Ishikawa (cell line): ENCODE measurements at regions not wholly inside any gene's neighbourhood (a gene's known extent, or its start where the extent isn't known, plus 50 kb on each side); places are given as distances from the start of the nearest gene placed in this dataset.

Source experiments
- CEBPB ChIP-seq: IDR thresholded peaks from 2 replicates; pipeline ENCODE4 v1.6.1; 2012
- CREB1 ChIP-seq: IDR thresholded peaks from 2 replicates; pipeline ENCODE4 v1.6.1; 2012; ENCODE audit warnings: low read depth
- EGR1 ChIP-seq: IDR thresholded peaks from 2 replicates; pipeline ENCODE4 v1.6.1; 2012
- EP300 ChIP-seq: IDR thresholded peaks from 2 replicates; pipeline ENCODE4 v1.6.1; 2012; ENCODE audit warnings: borderline replicate concordance
- FOXM1 ChIP-seq: IDR thresholded peaks from 2 replicates; pipeline ENCODE4 v1.6.1; 2012; ENCODE audit warnings: low read depth, borderline replicate concordance
- NFIC ChIP-seq: IDR thresholded peaks from 2 replicates; pipeline ENCODE4 v1.6.1; 2012
- RAD21 ChIP-seq: IDR thresholded peaks from 2 replicates; pipeline ENCODE4 v1.6.1; 2012; ENCODE audit warnings: low read depth
- TAF1 ChIP-seq: IDR thresholded peaks from 2 replicates; pipeline ENCODE4 v1.6.1; 2012; ENCODE audit warnings: low read depth, mild to moderate bottlenecking
- TCF12 ChIP-seq: IDR thresholded peaks from 2 replicates; pipeline ENCODE4 v1.6.1; 2012; ENCODE audit warnings: low read depth
- TEAD4 ChIP-seq: IDR thresholded peaks from 2 replicates; pipeline ENCODE4 v1.6.1; 2012
- YY1 ChIP-seq: IDR thresholded peaks from 2 replicates; pipeline ENCODE4 v1.6.1; 2012; ENCODE audit warnings: low read depth
- ZBTB7A ChIP-seq: IDR thresholded peaks from 2 replicates; pipeline ENCODE4 v1.6.1; 2012; ENCODE audit warnings: low read depth
- TF ChIP-seq, protein P1 (sequence below): IDR thresholded peaks from 2 replicates; pipeline ENCODE4 v1.6.1; 2012
- TF ChIP-seq, protein P2 (sequence below): IDR thresholded peaks from 2 replicates; pipeline ENCODE4 v1.6.1; 2012; ENCODE audit warnings: low read depth, mild to moderate bottlenecking
- TF ChIP-seq, protein P3 (sequence below): IDR thresholded peaks from 2 replicates; pipeline ENCODE4 v1.6.1; 2012

DNA sequence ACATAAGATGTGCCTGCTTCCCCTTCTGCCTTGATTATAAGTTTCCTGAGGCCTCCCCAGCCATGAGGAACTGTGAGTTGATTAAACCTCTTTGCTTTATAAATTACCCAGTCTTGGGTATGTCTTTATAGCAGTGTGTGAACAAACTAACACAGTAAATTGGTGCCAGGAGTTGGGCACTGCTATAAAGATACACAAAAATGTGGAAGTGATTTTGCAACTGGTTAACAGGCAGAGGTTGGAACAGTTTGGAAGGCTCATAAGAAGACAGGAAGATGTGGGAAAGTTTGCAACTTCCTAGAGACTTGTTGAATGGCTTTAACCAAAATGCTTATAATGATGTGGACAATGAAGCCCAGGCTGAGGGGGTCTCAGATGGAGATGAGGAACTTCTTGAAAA is 264.1 kb downstream of the DACT1 start:
- TF ChIP-seq ZBTB7A (no peak), EGR1 (no peak), TEAD4 (no peak), YY1 (no peak), RAD21 (no peak), TCF12 (no peak), TAF1 (no peak), FOXM1 (no peak), CEBPB (no peak), EP300 (no peak), NFIC (no peak), CREB1 (no peak)
- TF ChIP-seq, protein P1, sequence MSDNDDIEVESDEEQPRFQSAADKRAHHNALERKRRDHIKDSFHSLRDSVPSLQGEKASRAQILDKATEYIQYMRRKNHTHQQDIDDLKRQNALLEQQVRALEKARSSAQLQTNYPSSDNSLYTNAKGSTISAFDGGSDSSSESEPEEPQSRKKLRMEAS, result no peak
- TF ChIP-seq, protein P2, sequence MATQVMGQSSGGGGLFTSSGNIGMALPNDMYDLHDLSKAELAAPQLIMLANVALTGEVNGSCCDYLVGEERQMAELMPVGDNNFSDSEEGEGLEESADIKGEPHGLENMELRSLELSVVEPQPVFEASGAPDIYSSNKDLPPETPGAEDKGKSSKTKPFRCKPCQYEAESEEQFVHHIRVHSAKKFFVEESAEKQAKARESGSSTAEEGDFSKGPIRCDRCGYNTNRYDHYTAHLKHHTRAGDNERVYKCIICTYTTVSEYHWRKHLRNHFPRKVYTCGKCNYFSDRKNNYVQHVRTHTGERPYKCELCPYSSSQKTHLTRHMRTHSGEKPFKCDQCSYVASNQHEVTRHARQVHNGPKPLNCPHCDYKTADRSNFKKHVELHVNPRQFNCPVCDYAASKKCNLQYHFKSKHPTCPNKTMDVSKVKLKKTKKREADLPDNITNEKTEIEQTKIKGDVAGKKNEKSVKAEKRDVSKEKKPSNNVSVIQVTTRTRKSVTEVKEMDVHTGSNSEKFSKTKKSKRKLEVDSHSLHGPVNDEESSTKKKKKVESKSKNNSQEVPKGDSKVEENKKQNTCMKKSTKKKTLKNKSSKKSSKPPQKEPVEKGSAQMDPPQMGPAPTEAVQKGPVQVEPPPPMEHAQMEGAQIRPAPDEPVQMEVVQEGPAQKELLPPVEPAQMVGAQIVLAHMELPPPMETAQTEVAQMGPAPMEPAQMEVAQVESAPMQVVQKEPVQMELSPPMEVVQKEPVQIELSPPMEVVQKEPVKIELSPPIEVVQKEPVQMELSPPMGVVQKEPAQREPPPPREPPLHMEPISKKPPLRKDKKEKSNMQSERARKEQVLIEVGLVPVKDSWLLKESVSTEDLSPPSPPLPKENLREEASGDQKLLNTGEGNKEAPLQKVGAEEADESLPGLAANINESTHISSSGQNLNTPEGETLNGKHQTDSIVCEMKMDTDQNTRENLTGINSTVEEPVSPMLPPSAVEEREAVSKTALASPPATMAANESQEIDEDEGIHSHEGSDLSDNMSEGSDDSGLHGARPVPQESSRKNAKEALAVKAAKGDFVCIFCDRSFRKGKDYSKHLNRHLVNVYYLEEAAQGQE, result no peak

DNA sequence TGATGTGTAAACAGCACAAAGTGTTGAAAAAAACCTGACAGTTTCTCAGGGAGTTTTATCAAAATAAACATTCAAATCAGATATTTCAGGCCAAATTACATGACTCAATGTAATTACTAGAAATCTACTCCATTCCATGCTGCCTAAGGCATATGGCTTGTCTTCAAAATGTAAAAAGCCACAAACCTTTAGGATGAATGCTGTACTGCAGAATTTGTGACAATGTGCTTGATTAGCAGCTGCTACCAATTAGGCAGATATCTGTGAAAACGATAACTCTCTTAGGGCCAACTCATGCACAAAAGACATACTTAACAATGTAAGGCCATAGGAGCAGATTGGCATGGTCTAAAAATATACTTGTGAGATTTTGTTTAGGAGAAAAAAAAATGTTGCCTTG is 267.0 kb downstream of the DACT1 start:
- TF ChIP-seq YY1, result no peak
- TF ChIP-seq CEBPB, result no peak
- no peak for TF ChIP-seq NFIC
- no peak for TF ChIP-seq RAD21
- TF ChIP-seq CREB1, result no peak
- TF ChIP-seq, protein P1, result no peak
- TF ChIP-seq EGR1, result no peak
- no peak for TF ChIP-seq ZBTB7A
- TF ChIP-seq EP300, result no peak
- no peak for TF ChIP-seq FOXM1

DNA sequence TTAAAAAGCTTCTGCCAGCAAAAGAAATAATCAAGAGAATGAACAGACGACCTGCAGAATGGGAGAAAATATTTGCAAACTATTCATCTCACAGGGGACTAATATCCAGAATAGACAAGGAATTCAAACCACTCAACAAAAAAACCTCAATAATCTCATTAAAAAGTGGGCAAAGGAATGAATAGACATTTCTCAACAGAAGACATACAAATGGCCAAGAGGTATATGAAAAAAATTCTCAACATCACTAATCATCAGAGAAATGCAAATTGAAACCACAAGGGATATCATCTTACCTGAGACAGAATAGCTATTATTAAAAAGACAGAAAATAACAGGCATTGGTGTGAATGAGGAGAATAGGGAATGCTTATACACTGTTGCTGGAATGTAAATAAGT is 270.0 kb downstream of the DACT1 start:
- TF ChIP-seq ZBTB7A (no peak), CEBPB (no peak), EGR1 (no peak), TEAD4 (no peak), EP300 (no peak), TCF12 (no peak), CREB1 (no peak), RAD21 (no peak), FOXM1 (no peak), NFIC (no peak), YY1 (no peak), TAF1 (no peak)
- TF ChIP-seq, protein P2, result no peak
- TF ChIP-seq, protein P1, result no peak
- TF ChIP-seq, protein P3, sequence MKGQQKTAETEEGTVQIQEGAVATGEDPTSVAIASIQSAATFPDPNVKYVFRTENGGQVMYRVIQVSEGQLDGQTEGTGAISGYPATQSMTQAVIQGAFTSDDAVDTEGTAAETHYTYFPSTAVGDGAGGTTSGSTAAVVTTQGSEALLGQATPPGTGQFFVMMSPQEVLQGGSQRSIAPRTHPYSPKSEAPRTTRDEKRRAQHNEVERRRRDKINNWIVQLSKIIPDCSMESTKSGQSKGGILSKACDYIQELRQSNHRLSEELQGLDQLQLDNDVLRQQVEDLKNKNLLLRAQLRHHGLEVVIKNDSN, result no peak

DNA sequence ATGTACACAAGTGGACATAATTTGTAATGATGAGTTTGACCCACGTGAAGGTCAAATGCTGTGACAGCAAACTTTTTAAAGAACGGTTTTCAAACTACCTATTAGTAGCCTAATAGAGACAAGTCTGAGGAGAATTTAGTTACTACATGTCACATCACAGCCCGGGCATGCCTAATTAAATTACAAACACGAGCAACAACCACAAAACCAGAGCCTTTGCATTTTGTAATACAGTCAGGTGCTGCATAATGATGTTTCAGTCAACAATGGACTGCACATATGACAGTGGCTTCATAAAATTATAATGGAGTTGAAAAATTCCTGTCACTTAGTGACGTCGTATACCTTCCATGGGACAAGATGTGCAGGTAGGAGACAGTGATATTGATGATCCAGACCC is 274.5 kb downstream of the DACT1 start:
- no peak for TF ChIP-seq CREB1
- TF ChIP-seq, protein P3, result no peak
- no peak for TF ChIP-seq FOXM1
- no peak for TF ChIP-seq TAF1
- TF ChIP-seq RAD21, result no peak
- TF ChIP-seq, protein P1, result no peak
- TF ChIP-seq TEAD4, result no peak
- no peak for TF ChIP-seq NFIC
- no peak for TF ChIP-seq TCF12
- no peak for TF ChIP-seq EGR1
- TF ChIP-seq, protein P2, result no peak
- no peak for TF ChIP-seq YY1
- no peak for TF ChIP-seq ZBTB7A
- TF ChIP-seq EP300, result no peak
- no peak for TF ChIP-seq CEBPB
